GM12864 (cell line): ENCODE measurements at regions not wholly inside any gene's neighbourhood (a gene's known extent, or its start where the extent isn't known, plus 50 kb on each side); places are given as distances from the start of the nearest gene placed in this dataset.

Experiments
- DNase-seq: peaks from one replicate; pipeline ENCODE4 v3.0.0-alpha.2; 2011; ENCODE audit warnings: low read depth
- H3K4me3 ChIP-seq: 2 replicates; pipeline ENCODE4 v1.5.1; 2011; ENCODE audit warnings: mild to moderate bottlenecking, low read depth, low read length, control low read depth
- TF ChIP-seq, protein P1 (sequence below): IDR thresholded peaks from 2 replicates; pipeline ENCODE4 v1.5.1; 2011; ENCODE audit warnings: low read depth, mild to moderate bottlenecking, moderate library complexity, low read length, control low read depth, inconsistent platforms; ENCODE audit errors: missing control alignments

DNA sequence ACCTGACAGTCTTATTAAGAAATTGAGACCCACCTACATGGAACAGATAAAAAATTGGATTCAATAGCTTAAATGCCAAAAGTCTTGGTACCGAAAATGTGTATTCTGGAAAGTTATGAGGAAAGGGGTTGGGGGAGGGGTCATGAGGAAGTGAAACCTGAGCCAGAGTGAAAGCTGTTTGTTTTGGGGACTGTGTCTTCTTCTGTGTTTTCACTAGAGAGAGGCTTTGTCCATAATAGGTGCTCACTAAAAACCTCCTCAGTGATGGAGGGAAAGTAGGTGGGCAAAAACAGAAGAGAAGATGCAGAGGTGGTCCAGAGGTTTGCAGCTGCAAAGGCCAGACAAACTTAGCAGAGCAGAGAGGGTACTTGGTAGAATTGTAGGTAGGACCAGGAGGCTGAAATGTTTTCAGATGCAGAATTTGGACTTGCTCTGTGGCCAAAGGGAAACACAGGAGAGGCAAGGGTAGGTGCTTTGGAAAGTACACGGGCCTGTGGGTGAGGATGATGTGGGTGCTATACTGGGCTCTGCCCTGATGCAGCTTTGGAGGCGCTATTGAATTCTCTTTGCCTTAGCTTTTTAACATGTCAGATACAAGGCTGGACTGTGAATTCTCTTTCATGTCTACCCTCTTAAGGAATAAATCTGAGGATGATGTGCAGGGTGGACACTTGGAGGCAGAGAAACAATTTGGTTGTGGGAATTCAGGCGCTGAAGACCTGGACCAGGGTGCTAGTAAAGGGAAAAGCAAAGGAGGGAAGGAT is 254.6 kb downstream of the PTEN start:
- DNase-seq = no peak
- no peak overlapping the region for H3K4me3 ChIP-seq

DNA sequence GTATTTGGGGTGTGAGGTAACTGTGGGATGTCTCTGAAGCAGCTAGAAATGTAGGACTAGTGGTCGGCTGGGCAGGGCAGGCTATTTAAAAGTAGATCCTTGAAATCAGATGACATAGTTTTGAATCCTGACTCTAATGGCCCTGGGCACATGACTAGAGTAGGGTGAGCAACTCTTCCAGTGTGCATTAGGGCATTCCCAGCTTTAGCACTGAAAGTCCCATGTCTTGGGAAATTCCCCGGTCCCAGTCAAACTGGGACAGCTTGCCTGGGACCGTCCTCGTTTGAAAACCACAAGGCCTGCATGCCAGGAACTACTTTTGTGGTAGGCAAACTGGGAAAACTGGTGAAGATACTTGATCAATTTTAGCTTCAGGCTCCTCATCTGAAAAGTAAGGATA is 255.3 kb downstream of the PTEN start:
- TF ChIP-seq, protein P1, sequence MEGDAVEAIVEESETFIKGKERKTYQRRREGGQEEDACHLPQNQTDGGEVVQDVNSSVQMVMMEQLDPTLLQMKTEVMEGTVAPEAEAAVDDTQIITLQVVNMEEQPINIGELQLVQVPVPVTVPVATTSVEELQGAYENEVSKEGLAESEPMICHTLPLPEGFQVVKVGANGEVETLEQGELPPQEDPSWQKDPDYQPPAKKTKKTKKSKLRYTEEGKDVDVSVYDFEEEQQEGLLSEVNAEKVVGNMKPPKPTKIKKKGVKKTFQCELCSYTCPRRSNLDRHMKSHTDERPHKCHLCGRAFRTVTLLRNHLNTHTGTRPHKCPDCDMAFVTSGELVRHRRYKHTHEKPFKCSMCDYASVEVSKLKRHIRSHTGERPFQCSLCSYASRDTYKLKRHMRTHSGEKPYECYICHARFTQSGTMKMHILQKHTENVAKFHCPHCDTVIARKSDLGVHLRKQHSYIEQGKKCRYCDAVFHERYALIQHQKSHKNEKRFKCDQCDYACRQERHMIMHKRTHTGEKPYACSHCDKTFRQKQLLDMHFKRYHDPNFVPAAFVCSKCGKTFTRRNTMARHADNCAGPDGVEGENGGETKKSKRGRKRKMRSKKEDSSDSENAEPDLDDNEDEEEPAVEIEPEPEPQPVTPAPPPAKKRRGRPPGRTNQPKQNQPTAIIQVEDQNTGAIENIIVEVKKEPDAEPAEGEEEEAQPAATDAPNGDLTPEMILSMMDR = no peak
- DNase-seq = no peak
- H3K4me3 ChIP-seq = no peak overlapping the region

More for the DNA sequence above, 254.6 kb downstream of the PTEN start:
- TF ChIP-seq, protein P1 = peak; percentile 58

DNA sequence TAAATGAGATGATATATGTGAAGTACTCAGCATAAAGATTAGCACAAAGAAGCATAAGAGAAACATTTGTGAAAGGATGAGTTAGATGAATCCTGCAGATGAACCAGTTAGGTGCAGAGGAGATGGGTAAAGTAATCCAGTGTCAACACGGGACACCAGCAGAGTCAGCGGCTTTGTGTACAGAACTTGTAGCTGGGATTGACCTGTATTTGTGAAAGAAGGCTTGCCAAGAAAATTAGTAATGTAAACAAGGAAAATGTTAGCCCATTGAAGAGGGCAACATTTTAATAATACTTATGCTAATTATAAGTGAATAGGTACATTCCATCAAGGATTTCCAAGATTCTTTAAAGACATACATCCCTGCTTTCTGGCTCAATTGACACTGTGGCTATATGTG is 255.7 kb downstream of the PTEN start:
- no peak for DNase-seq
- no peak overlapping the region for H3K4me3 ChIP-seq
- TF ChIP-seq, protein P1 = no peak

DNA sequence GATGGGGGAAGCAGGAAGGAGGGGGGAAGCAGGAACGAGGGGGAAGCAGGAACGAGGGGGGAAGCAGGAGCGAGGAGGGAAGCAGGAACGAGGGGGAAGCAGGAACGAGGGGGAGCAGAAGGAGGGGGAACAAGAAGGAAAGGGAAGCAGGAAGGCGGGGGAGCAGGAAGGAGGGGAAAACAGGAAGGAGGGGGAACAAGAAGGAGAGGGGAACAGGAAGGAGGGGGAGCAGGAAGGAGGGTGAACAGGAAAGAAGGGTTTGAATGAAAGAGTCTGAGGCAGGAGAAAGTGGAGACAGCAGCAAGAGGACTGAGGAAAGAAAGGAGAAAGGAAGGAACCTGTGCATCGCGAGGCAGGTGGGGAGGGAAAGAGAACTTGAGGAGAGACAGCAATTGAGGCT is 256.6 kb downstream of the PTEN start:
- H3K4me3 ChIP-seq = no peak overlapping the region
- TF ChIP-seq, protein P1 = no peak
- no peak for DNase-seq

DNA sequence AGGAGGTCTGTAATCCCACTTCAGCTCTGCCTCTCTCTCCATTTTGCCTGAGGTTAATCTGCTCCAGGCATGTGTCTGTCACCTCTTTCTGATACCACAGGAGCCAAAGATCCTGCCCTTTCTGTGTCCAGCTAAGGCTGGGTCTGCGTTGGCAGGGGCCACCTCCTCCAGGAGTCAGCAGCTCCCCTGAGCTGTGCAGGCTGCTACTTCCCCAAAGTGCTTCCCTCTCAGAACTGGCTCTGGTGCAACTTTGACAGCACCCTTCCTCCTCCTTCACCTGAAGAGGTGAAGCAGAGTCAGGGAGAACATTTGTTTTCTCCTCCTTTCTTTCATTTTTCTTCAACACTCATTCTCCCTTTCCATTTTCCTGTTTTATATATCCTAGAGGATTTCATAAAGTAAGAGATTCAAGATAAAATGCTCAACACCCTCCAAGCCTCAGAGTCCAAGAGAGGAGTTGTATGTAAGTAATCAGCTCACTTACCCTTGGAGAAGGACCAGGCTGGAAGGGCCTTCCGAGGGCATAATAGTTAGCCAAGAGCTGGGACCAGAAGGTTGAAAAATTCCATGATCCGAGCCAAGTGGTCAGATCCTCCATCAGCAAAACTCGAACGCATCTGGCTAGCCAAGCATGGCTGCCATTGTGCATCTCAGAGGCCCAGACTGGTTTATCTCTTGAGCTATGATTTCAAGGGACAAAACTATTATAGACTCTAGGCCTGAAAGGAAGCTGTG is 257.3 kb downstream of the PTEN start:
- no peak overlapping the region for H3K4me3 ChIP-seq
- TF ChIP-seq, protein P1 = no peak
- DNase-seq = no peak

DNA sequence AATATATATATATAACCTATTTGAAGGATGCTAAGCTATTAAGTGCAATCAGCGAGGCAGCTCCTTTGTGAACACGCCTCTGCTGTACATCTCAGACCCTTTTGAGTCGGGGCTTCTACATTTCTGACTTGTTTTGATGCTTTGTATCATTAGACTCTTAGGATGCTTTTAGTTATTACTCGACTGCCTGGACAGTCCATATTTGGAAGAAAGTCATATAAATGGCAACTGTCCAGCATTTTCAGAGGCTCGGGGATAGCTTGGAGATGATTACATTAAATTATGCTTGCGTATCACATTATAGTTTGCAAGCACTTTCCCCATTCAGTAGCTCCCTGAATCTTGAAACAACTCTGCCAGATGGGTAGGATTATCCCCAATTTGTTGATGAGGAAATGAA is 257.9 kb downstream of the PTEN start:
- TF ChIP-seq, protein P1 = no peak
- DNase-seq = no peak
- H3K4me3 ChIP-seq = no peak overlapping the region
